Tibial nerve (tissue), 4 donors: ENCODE measurements at regions not wholly inside any gene's neighbourhood (a gene's known extent, or its start where the extent isn't known, plus 50 kb on each side); places are given as distances from the start of the nearest gene placed in this dataset. TPM values are rescaled to one million over a fixed set of nuclear protein-coding genes. Genes with fewer than 3 reads are reported as not detected.
"Not testable (repeated sequence)": the region's sequence is repeated elsewhere in the genome, so short reads cannot be mapped to it uniquely, and the experiment has no call there.

Source experiments
- DNase-seq, 2 donors: peaks; one replicate each; pipeline ENCODE4 v3.0.0-alpha.2; 2019; ENCODE audit warnings: low spot score in 2 of 2
- H3K27ac ChIP-seq, 4 donors: fragments of 200-600 bp; sonication (generic) in 3 of 4; one replicate each; pipeline ENCODE4 v1.5.1; 2017 to 2019; ENCODE audit warnings: mild to moderate bottlenecking in 1 of 4
- H3K27me3 ChIP-seq, 2 donors: fragments of 200-600 bp; sonication (generic) in 1 of 2; one replicate each; pipeline versions ENCODE4 v1.5.1 to v1.6.0; 2017 to 2019
- H3K36me3 ChIP-seq, 3 donors: fragments of 200-600 bp; sonication (generic); one replicate each; pipeline ENCODE4 v1.5.1; 2018 to 2019
- H3K4me1 ChIP-seq, 4 donors: fragments of 200-600 bp; sonication (generic) in 3 of 4; one replicate each; pipeline ENCODE4 v1.5.1; 2017 to 2019
- H3K4me3 ChIP-seq, 4 donors: fragments of 200-600 bp; sonication (generic) in 3 of 4; one replicate each; pipeline ENCODE4 v1.5.1; 2017 to 2019; ENCODE audit warnings: mild to moderate bottlenecking in 1 of 4, moderate library complexity in 1 of 4
- H3K9me3 ChIP-seq, 4 donors: fragments of 200-600 bp; sonication (generic) in 3 of 4; one replicate each; pipeline ENCODE4 v1.5.1; 2017 to 2019
- WGBS, 2 donors: methylation state at CpG; one replicate each; pipeline ENCODE4 v1.1.5; 2018; 5-methylcytosine and 5-hydroxymethylcytosine counted together
- small RNA-seq: library from RNA; depleted of rRNA; stranded (forward); fragments of <200 nt; gene quantifications from one replicate; pipeline ENCODE3, GENCODE V24; 2016

- 75 to 82% methylated on average over 2 of the region's 2 CpGs for WGBS, 2 donors
- not testable (repeated sequence) for H3K9me3 ChIP-seq, H3K36me3 ChIP-seq, H3K27ac ChIP-seq, H3K4me3 ChIP-seq, DNase-seq, H3K4me1 ChIP-seq, H3K27me3 ChIP-seq
Measured at GRCh38 chr15:84547150-84547549, 53.7 kb upstream of the ZSCAN2 start.

GRCh38 chr15:84550503-84550902 lies 50.3 kb upstream of the ZSCAN2 start:
- not testable (repeated sequence) for DNase-seq, H3K27me3 ChIP-seq, H3K27ac ChIP-seq, H3K4me3 ChIP-seq, H3K9me3 ChIP-seq
- 80 to 83% methylated on average over 5 of the region's 5 CpGs for WGBS, 2 donors
- H3K36me3 ChIP-seq: peaks cover 0 to 16% (median 0%) of the 10 kb centered on the region in 3 donors
- H3K4me1 ChIP-seq: peaks cover 0 to 11% (median 0%) of the 10 kb centered on the region in 4 donors

Small RNA genes in the stretch of these regions (small RNA-seq; reads per million reads assigned to genes)
- gene AC048382.3: not detected
- not detected for gene CSPG4P5
- gene RF00017: not detected
- not detected for gene RN7SL417P
